ENCODE measurements at regions not wholly inside any gene's neighbourhood (a gene's known extent, or its start where the extent isn't known, plus 50 kb on each side); places are given as distances from the start of the nearest gene placed in this dataset.
"Not testable (repeated sequence)": the region's sequence is repeated elsewhere in the genome, so short reads cannot be mapped to it uniquely, and the experiment has no call there.

GRCh38 chr6:140388815-140389214 lies 1014.4 kb upstream of the CITED2 start:
- no peak for DNase-seq

GRCh38 chr6:140388192-140388802 lies 1013.8 kb upstream of the CITED2 start:
- no peak for DNase-seq

- no peak for DNase-seq
Measured at GRCh38 chr6:140385679-140386078, 1011.2 kb upstream of the CITED2 start.

- no peak for DNase-seq
Measured at GRCh38 chr6:140382355-140382754, 1007.9 kb upstream of the CITED2 start.

GRCh38 chr6:140380427-140381218 lies 1006.2 kb upstream of the CITED2 start:
- DNase-seq, result no peak

- DNase-seq, result no peak
Measured at GRCh38 chr6:140379919-140380318, 1005.5 kb upstream of the CITED2 start.

- DNase-seq, result no peak
Measured at GRCh38 chr6:140376209-140376608, 1001.8 kb upstream of the CITED2 start.

GRCh38 chr6:140373728-140374127 lies 999.3 kb upstream of the CITED2 start:
- not testable (repeated sequence) for DNase-seq

- no peak for DNase-seq
Measured at GRCh38 chr6:140372064-140372463, 997.6 kb upstream of the CITED2 start.

GRCh38 chr6:140370976-140371870 lies 996.8 kb upstream of the CITED2 start:
- DNase-seq, result no peak

GRCh38 chr6:140370441-140370840 lies 996.0 kb upstream of the CITED2 start:
- DNase-seq, result no peak

GRCh38 chr6:140366991-140367390 lies 992.5 kb upstream of the CITED2 start:
- DNase-seq, result no peak

GRCh38 chr6:140364916-140365315 lies 990.5 kb upstream of the CITED2 start:
- no peak for DNase-seq

- DNase-seq, result no peak
Measured at GRCh38 chr6:140360651-140361050, 986.2 kb upstream of the CITED2 start.

- DNase-seq, result no peak
Measured at GRCh38 chr6:140355476-140355875, 981.0 kb upstream of the CITED2 start.

- no peak for DNase-seq
Measured at GRCh38 chr6:140354296-140354695, 979.8 kb upstream of the CITED2 start.

GRCh38 chr6:140353536-140353935 lies 979.1 kb upstream of the CITED2 start:
- DNase-seq, result no peak

- no peak for DNase-seq
Measured at GRCh38 chr6:140346428-140346827, 972.0 kb upstream of the CITED2 start.

- DNase-seq, result no peak
Measured at GRCh38 chr6:140345935-140346334, 971.5 kb upstream of the CITED2 start.

- no peak for DNase-seq
Measured at GRCh38 chr6:140344142-140344913, 969.9 kb upstream of the CITED2 start.

GRCh38 chr6:140343128-140343527 lies 968.7 kb upstream of the CITED2 start:
- no peak for DNase-seq

GRCh38 chr6:140341272-140341671 lies 966.8 kb upstream of the CITED2 start:
- no peak for DNase-seq

GRCh38 chr6:140340795-140341194 lies 966.3 kb upstream of the CITED2 start:
- DNase-seq, result no peak

Measured in NCI-H2081 (cell line).